LNCAP (cell line): ENCODE measurements at regions not wholly inside any gene's neighbourhood (a gene's known extent, or its start where the extent isn't known, plus 50 kb on each side); places are given as distances from the start of the nearest gene placed in this dataset.

Source experiments
- CTCF ChIP-seq: fragments of 450-650 bp; IDR thresholded peaks from 2 replicates; pipeline ENCODE4 v1.5.1; 2017; ENCODE audit warnings: mild to moderate bottlenecking

GRCh38 chr10:130742941-130743675 is 568.4 kb downstream of the TCERG1L start:
- TF ChIP-seq CTCF: no peak

GRCh38 chr10:130743751-130744271 is 567.7 kb downstream of the TCERG1L start:
- TF ChIP-seq CTCF: no peak

GRCh38 chr10:130744631-130745030 is 566.9 kb downstream of the TCERG1L start:
- no peak for TF ChIP-seq CTCF

GRCh38 chr10:130745251-130745650 is 566.3 kb downstream of the TCERG1L start:
- no peak for TF ChIP-seq CTCF

GRCh38 chr10:130745821-130746220 is 565.7 kb downstream of the TCERG1L start:
- no peak for TF ChIP-seq CTCF

GRCh38 chr10:130746311-130746710 is 565.2 kb downstream of the TCERG1L start:
- TF ChIP-seq CTCF: no peak

- no peak for TF ChIP-seq CTCF
Measured at GRCh38 chr10:130747356-130747755, 564.2 kb downstream of the TCERG1L start.
